ENCODE measurements at regions not wholly inside any gene's neighbourhood (a gene's known extent, or its start where the extent isn't known, plus 50 kb on each side); places are given as distances from the start of the nearest gene placed in this dataset.

DNA sequence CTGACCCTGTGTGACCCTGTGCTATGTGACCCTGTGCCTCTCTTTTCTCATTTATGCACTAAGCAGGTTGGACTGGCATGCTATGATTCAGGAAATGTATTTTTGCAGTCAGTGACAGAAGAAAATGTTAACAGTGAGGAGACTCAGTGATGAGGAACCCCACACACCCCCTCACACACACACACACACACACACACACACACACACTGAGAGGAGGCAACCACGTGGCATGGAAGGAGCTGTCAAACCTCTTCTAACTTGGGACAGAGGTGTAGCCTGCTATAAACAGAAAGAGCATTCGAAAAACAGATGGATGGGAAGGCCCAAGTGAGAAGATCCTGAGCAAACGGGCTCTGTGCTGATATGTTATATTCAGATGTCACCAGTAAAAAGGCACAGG, 57.9 kb upstream of the GRIA1 start (continued):
- TF ChIP-seq, protein P1, sequence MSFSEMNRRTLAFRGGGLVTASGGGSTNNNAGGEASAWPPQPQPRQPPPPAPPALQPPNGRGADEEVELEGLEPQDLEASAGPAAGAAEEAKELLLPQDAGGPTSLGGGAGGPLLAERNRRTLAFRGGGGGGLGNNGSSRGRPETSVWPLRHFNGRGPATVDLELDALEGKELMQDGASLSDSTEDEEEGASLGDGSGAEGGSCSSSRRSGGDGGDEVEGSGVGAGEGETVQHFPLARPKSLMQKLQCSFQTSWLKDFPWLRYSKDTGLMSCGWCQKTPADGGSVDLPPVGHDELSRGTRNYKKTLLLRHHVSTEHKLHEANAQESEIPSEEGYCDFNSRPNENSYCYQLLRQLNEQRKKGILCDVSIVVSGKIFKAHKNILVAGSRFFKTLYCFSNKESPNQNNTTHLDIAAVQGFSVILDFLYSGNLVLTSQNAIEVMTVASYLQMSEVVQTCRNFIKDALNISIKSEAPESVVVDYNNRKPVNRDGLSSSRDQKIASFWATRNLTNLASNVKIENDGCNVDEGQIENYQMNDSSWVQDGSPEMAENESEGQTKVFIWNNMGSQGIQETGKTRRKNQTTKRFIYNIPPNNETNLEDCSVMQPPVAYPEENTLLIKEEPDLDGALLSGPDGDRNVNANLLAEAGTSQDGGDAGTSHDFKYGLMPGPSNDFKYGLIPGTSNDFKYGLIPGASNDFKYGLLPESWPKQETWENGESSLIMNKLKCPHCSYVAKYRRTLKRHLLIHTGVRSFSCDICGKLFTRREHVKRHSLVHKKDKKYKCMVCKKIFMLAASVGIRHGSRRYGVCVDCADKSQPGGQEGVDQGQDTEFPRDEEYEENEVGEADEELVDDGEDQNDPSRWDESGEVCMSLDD (tag by site-specific recombination; IDR thresholded peaks at IDR 0.05) = no peak
- no peak for TF ChIP-seq ZNF266 (tag by site-specific recombination; IDR thresholded peaks at IDR 0.05; ENCODE audit: low read depth)
- TF ChIP-seq, protein P2, sequence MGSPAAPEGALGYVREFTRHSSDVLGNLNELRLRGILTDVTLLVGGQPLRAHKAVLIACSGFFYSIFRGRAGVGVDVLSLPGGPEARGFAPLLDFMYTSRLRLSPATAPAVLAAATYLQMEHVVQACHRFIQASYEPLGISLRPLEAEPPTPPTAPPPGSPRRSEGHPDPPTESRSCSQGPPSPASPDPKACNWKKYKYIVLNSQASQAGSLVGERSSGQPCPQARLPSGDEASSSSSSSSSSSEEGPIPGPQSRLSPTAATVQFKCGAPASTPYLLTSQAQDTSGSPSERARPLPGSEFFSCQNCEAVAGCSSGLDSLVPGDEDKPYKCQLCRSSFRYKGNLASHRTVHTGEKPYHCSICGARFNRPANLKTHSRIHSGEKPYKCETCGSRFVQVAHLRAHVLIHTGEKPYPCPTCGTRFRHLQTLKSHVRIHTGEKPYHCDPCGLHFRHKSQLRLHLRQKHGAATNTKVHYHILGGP (tag by site-specific recombination; IDR thresholded peaks at IDR 0.05) = no peak
- TF ChIP-seq, protein P3, sequence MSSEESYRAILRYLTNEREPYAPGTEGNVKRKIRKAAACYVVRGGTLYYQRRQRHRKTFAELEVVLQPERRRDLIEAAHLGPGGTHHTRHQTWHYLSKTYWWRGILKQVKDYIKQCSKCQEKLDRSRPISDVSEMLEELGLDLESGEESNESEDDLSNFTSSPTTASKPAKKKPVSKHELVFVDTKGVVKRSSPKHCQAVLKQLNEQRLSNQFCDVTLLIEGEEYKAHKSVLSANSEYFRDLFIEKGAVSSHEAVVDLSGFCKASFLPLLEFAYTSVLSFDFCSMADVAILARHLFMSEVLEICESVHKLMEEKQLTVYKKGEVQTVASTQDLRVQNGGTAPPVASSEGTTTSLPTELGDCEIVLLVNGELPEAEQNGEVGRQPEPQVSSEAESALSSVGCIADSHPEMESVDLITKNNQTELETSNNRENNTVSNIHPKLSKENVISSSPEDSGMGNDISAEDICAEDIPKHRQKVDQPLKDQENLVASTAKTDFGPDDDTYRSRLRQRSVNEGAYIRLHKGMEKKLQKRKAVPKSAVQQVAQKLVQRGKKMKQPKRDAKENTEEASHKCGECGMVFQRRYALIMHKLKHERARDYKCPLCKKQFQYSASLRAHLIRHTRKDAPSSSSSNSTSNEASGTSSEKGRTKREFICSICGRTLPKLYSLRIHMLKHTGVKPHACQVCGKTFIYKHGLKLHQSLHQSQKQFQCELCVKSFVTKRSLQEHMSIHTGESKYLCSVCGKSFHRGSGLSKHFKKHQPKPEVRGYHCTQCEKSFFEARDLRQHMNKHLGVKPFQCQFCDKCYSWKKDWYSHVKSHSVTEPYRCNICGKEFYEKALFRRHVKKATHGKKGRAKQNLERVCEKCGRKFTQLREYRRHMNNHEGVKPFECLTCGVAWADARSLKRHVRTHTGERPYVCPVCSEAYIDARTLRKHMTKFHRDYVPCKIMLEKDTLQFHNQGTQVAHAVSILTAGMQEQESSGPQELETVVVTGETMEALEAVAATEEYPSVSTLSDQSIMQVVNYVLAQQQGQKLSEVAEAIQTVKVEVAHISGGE (tag by site-specific recombination; conservative IDR thresholded peaks at IDR 0.05; ENCODE audit: low read depth) = no peak
- TF ChIP-seq, protein P4, sequence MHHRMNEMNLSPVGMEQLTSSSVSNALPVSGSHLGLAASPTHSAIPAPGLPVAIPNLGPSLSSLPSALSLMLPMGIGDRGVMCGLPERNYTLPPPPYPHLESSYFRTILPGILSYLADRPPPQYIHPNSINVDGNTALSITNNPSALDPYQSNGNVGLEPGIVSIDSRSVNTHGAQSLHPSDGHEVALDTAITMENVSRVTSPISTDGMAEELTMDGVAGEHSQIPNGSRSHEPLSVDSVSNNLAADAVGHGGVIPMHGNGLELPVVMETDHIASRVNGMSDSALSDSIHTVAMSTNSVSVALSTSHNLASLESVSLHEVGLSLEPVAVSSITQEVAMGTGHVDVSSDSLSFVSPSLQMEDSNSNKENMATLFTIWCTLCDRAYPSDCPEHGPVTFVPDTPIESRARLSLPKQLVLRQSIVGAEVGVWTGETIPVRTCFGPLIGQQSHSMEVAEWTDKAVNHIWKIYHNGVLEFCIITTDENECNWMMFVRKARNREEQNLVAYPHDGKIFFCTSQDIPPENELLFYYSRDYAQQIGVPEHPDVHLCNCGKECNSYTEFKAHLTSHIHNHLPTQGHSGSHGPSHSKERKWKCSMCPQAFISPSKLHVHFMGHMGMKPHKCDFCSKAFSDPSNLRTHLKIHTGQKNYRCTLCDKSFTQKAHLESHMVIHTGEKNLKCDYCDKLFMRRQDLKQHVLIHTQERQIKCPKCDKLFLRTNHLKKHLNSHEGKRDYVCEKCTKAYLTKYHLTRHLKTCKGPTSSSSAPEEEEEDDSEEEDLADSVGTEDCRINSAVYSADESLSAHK (tag by site-specific recombination; IDR thresholded peaks at IDR 0.05) = no peak
- TF ChIP-seq, protein P5, sequence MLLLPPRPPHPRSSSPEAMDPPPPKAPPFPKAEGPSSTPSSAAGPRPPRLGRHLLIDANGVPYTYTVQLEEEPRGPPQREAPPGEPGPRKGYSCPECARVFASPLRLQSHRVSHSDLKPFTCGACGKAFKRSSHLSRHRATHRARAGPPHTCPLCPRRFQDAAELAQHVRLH (tag by site-specific recombination; IDR thresholded peaks at IDR 0.05) = no peak

DNA sequence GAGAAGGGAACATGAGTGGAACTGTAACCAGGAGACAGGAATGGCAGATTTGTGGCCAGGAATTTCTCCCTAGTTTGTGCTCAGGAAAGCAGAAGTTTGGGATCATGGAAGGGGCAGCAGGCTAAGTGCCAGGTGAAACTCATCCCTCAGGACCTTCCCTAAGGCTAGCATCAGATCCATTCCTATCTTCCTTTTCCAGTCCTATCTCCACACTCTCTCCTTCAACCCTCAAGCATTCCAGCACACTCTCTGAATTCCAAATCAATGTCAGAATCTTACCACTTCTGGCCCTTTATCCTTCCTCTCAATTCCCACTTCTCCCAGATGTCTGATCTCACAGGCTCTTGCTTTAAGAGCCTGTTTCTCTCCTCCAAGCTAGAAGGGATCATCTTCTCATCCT, 53.2 kb upstream of the GRIA1 start:
- Histone ChIP-seq H3K27ac (ENCODE audit: extremely low read depth, low read depth, low read length) (no peak overlapping the region), H3K4me1 (ENCODE audit: control insufficient read depth, insufficient read depth, low read length) (no peaks in the 10 kb centered on the region), H3K4me3 (ENCODE audit: low read depth, low read length) (no peak overlapping the region), H3K9me3 (ENCODE audit: control insufficient read depth, insufficient read depth, low read depth, low read length) (no peaks in the 10 kb centered on the region), H3K36me3 (ENCODE audit: control insufficient read depth in 2 of 2, insufficient read depth in 1 of 2, low read length in 2 of 2) (no peaks in the 10 kb centered on the region)
- ChIA-PET POLR2A (no interaction called here), CTCF (interaction anchor here (0.9 kb wide), 1 partner anchor 10 kb away, joined by 3 read pairs; no protein-coding TSS in a partner anchor)
- TF ChIP-seq ZNF707 (tag by site-specific recombination; IDR thresholded peaks at IDR 0.05) (no peak), ZBTB20 (tag by site-specific recombination; IDR thresholded peaks at IDR 0.05) (no peak), BCL11B (tag by site-specific recombination; IDR thresholded peaks at IDR 0.05; ENCODE audit: low read depth) (no peak), ZNF548 (tag by site-specific recombination; IDR thresholded peaks at IDR 0.05) (no peak), KLF8 (tag by site-specific recombination; IDR thresholded peaks at IDR 0.05) (no peak), ZNF366 (tag by site-specific recombination; conservative IDR thresholded peaks at IDR 0.05) (no peak), KLF16 (tag by site-specific recombination; IDR thresholded peaks at IDR 0.05) (no peak), ZNF558 (tag by site-specific recombination; IDR thresholded peaks at IDR 0.05) (no peak), ZNF596 (tag by site-specific recombination; IDR thresholded peaks at IDR 0.05) (no peak), ZNF2 (tag by site-specific recombination; IDR thresholded peaks at IDR 0.05) (no peak), ZNF571 (tag by site-specific recombination; IDR thresholded peaks at IDR 0.05) (no peak), TCF7L2 (IDR thresholded peaks at IDR 0.05; ENCODE audit: borderline replicate concordance, low read depth, low read length) (no peak), ZBTB48 (tag by site-specific recombination; IDR thresholded peaks at IDR 0.05) (no peak), ZNF624 (tag by site-specific recombination; IDR thresholded peaks at IDR 0.05) (no peak), ZNF433 (tag by site-specific recombination; IDR thresholded peaks at IDR 0.05; ENCODE audit: low read depth) (no peak), OSR2 (tag by site-specific recombination; IDR thresholded peaks at IDR 0.05) (no peak)
- TF ChIP-seq, protein P4 (tag by site-specific recombination; IDR thresholded peaks at IDR 0.05) = no peak
- TF ChIP-seq, protein P6, sequence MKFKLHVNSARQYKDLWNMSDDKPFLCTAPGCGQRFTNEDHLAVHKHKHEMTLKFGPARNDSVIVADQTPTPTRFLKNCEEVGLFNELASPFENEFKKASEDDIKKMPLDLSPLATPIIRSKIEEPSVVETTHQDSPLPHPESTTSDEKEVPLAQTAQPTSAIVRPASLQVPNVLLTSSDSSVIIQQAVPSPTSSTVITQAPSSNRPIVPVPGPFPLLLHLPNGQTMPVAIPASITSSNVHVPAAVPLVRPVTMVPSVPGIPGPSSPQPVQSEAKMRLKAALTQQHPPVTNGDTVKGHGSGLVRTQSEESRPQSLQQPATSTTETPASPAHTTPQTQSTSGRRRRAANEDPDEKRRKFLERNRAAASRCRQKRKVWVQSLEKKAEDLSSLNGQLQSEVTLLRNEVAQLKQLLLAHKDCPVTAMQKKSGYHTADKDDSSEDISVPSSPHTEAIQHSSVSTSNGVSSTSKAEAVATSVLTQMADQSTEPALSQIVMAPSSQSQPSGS (tag by site-specific recombination; IDR thresholded peaks at IDR 0.05; ENCODE audit: low read depth) = no peak
